CD14-positive monocyte (primary cell): ENCODE measurements at regions not wholly inside any gene's neighbourhood (a gene's known extent, or its start where the extent isn't known, plus 50 kb on each side); places are given as distances from the start of the nearest gene placed in this dataset.
"Not testable (repeated sequence)": the region's sequence is repeated elsewhere in the genome, so short reads cannot be mapped to it uniquely, and the experiment has no call there.

Experiments used
- DNase-seq, 3 donors: peaks; one replicate each; pipeline ENCODE4 v3.0.0-alpha.2; 2011 to 2022
- H2AFZ ChIP-seq: 2 replicates; pipeline ENCODE4 v1.6.0; 2012; ENCODE audit warnings: mild to moderate bottlenecking, low read depth, low read length, inconsistent platforms; ENCODE audit not compliant: insufficient read depth, poor library complexity, severe bottlenecking
- H3K27ac ChIP-seq, 2 donors: 1 replicate in 1 of 2; 2 replicates in 1 of 2; pipeline ENCODE4 v1.5.1; 2012 to 2013; ENCODE audit warnings: low read length in 2 of 2, control low read depth in 1 of 2, inconsistent platforms in 1 of 2, low read depth in 1 of 2, mild to moderate bottlenecking in 1 of 2
- H3K27me3 ChIP-seq, 2 donors: one replicate each; pipeline versions ENCODE4 v1.6.0 to v1.6.1; 2011 to 2013; ENCODE audit warnings: low read length in 2 of 2; ENCODE audit not compliant: control insufficient read depth in 2 of 2, insufficient read depth in 2 of 2
- H3K36me3 ChIP-seq, 2 donors: replicated peaks in 1 of 2; 1 replicate in 1 of 2; 2 replicates in 1 of 2; pipeline versions ENCODE4 v1.5.1 to v1.6.1; 2012 to 2013; ENCODE audit warnings: low read length in 2 of 2, control low read depth in 1 of 2, inconsistent platforms in 1 of 2, mild to moderate bottlenecking in 1 of 2; ENCODE audit not compliant: insufficient read depth in 2 of 2, control insufficient read depth in 1 of 2
- H3K4me1 ChIP-seq, 2 donors: 1 replicate in 1 of 2; 2 replicates in 1 of 2; pipeline versions ENCODE4 v1.5.1 to v1.6.1; 2012 to 2013; ENCODE audit warnings: low read length in 2 of 2, control low read depth in 1 of 2, inconsistent platforms in 1 of 2, mild to moderate bottlenecking in 1 of 2, moderate library complexity in 1 of 2; ENCODE audit not compliant: insufficient read depth in 2 of 2, control insufficient read depth in 1 of 2
- H3K4me2 ChIP-seq: replicated peaks from 2 replicates; pipeline ENCODE3; 2012; ENCODE audit warnings: low read length, moderate library complexity, mild to moderate bottlenecking; ENCODE audit not compliant: poor library complexity, severe bottlenecking; ENCODE audit errors: extremely low read depth
- H3K4me3 ChIP-seq, 3 experiments: fragments of 200-600 bp in 1 of 3; sonication (generic) in 1 of 3; replicated peaks in 1 of 3; 1 replicate in 2 of 3; 2 replicates in 1 of 3; pipeline ENCODE4 v1.5.1; 2011 to 2013; ENCODE audit warnings: low read length in 3 of 3, mild to moderate bottlenecking in 3 of 3, control low read depth in 2 of 3, low read depth in 2 of 3, inconsistent platforms in 1 of 3, moderate library complexity in 1 of 3
- H3K79me2 ChIP-seq: 2 replicates; pipeline ENCODE4 v1.6.0; 2012; ENCODE audit warnings: mild to moderate bottlenecking, control low read depth, inconsistent platforms, low read length, moderate library complexity; ENCODE audit not compliant: insufficient read depth
- H3K9ac ChIP-seq: 2 replicates; pipeline ENCODE4 v1.6.0; 2017; ENCODE audit warnings: low read length, mild to moderate bottlenecking; ENCODE audit not compliant: insufficient read depth, poor library complexity, severe bottlenecking
- H3K9me3 ChIP-seq, 2 donors: replicated peaks in 1 of 2; 1 replicate in 1 of 2; 2 replicates in 1 of 2; pipeline versions ENCODE4 v1.5.1 to v1.6.1; 2012 to 2013; ENCODE audit warnings: low read length in 2 of 2, control low read depth in 1 of 2; ENCODE audit not compliant: control insufficient read depth in 1 of 2, insufficient read depth in 1 of 2
- H4K20me1 ChIP-seq: 2 replicates; pipeline ENCODE4 v1.6.0; 2012; ENCODE audit warnings: mild to moderate bottlenecking, low read length, control low read depth, moderate library complexity; ENCODE audit not compliant: insufficient read depth
- H3K27ac Mint-ChIP-seq, 7 donors: one replicate each; pipeline ENCODE4 v1.8.0; 2020; ENCODE audit warnings: mild to moderate bottlenecking in 7 of 7, mixed read lengths in 7 of 7, moderate library complexity in 6 of 7, inconsistent platforms in 2 of 7
- H3K27me3 Mint-ChIP-seq, 3 donors: one replicate each; pipeline ENCODE4 v1.8.0; 2021 to 2022; ENCODE audit warnings: low read depth in 3 of 3, mild to moderate bottlenecking in 3 of 3, mixed read lengths in 3 of 3, moderate library complexity in 3 of 3, inconsistent platforms in 1 of 3
- H3K36me3 Mint-ChIP-seq, 2 donors: one replicate each; pipeline ENCODE4 v1.8.0; 2020; ENCODE audit warnings: mixed read lengths in 2 of 2, inconsistent platforms in 1 of 2, mild to moderate bottlenecking in 1 of 2
- H3K4me1 Mint-ChIP-seq: one replicate; pipeline ENCODE4 v1.8.0; 2020; ENCODE audit warnings: mild to moderate bottlenecking, mixed read lengths
- H3K4me3 Mint-ChIP-seq, 2 donors: one replicate each; pipeline ENCODE4 v1.8.0; 2020; ENCODE audit warnings: mild to moderate bottlenecking in 2 of 2, mixed read lengths in 2 of 2, moderate library complexity in 1 of 2
- H3K9me3 Mint-ChIP-seq, 7 donors: one replicate each; pipeline ENCODE4 v1.8.0; 2020 to 2022; ENCODE audit warnings: mixed read lengths in 7 of 7, mild to moderate bottlenecking in 6 of 7, moderate library complexity in 6 of 7, inconsistent platforms in 2 of 7
- CTCF ChIP-seq: fragments of 200-600 bp; IDR thresholded peaks from one replicate; pipeline ENCODE4 v1.8.0; 2022; ENCODE audit warnings: antibody characterized with exemption, mild to moderate bottlenecking
- WGBS: methylation state at CpG from one replicate; pipeline ENCODE4 v1.1.5; 2013; ENCODE audit warnings: missing lambda C conversion rate; ENCODE audit not compliant: insufficient coverage; 5-methylcytosine and 5-hydroxymethylcytosine counted together
- intact Hi-C, 2 donors: fragments of 100-400 bp; cut with micrococcal nuclease; formaldehyde crosslinking; loops; one replicate each; pipeline versions ENCODE4 v1.15.0 to v1.15.1; 2023

GRCh38 chr6:155629652-155630051 lies 174.0 kb upstream of the NOX3 start:
- Mint-ChIP-seq H3K4me1 (no peaks in the 10 kb centered on the region), H3K36me3 (no peaks in the 10 kb centered on the region), H3K27me3 (no peaks in the 10 kb centered on the region), H3K4me3 (no peak overlapping the region), H3K9me3 (peaks cover 16 to 36% (median 27%) of the 10 kb centered on the region in 7 donors), H3K27ac (no peak overlapping the region)
- TF ChIP-seq CTCF: no peak
- intact Hi-C loops: no loop called here
- Histone ChIP-seq H4K20me1 (no peaks in the 10 kb centered on the region), H3K36me3 (no peaks in the 10 kb centered on the region), H3K27ac (no peak overlapping the region), H3K9ac (no peak overlapping the region), H3K9me3 (peaks cover 12 to 20% of the 10 kb centered on the region in 2 donors), H3K27me3 (no peaks in the 10 kb centered on the region), H3K4me3 (no peak overlapping the region), H3K79me2 (no peaks in the 10 kb centered on the region), H3K4me2 (no peak overlapping the region), H3K4me1 (no peaks in the 10 kb centered on the region), H2AFZ (no peak overlapping the region)
- WGBS: 75% methylated on average over 4 of the region's 6 CpGs
- no peak for DNase-seq

- Mint-ChIP-seq H3K4me3 (no peak overlapping the region), H3K27ac (no peak overlapping the region), H3K36me3 (no peaks in the 10 kb centered on the region), H3K4me1 (no peaks in the 10 kb centered on the region), H3K27me3 (no peaks in the 10 kb centered on the region), H3K9me3 (peaks cover 19 to 38% (median 31%) of the 10 kb centered on the region in 7 donors)
- Histone ChIP-seq H3K4me2 (no peak overlapping the region), H3K4me1 (no peaks in the 10 kb centered on the region), H3K79me2 (no peaks in the 10 kb centered on the region), H3K27ac (no peak overlapping the region), H4K20me1 (no peaks in the 10 kb centered on the region), H3K9ac (no peak overlapping the region), H3K36me3 (no peaks in the 10 kb centered on the region), H3K9me3 (peaks cover 12 to 20% of the 10 kb centered on the region in 2 donors), H3K4me3 (no peak overlapping the region), H2AFZ (no peak overlapping the region), H3K27me3 (no peaks in the 10 kb centered on the region)
- 93% methylated on average over 7 of the region's 7 CpGs for WGBS
- no peak for DNase-seq
- no peak for TF ChIP-seq CTCF
- intact Hi-C loops: no loop called here
These were observed 172.7 kb upstream of the NOX3 start for GRCh38 chr6:155628306-155628705.

GRCh38 chr6:155627722-155628212 lies 172.1 kb upstream of the NOX3 start:
- H3K27ac ChIP-seq, DNase-seq, H3K4me1 ChIP-seq, H3K36me3 Mint-ChIP-seq, H4K20me1 ChIP-seq, H3K27me3 Mint-ChIP-seq, H3K36me3 ChIP-seq, H3K4me3 ChIP-seq, H3K27me3 ChIP-seq, H3K9ac ChIP-seq, H3K79me2 ChIP-seq, H3K4me3 Mint-ChIP-seq, H3K4me2 ChIP-seq, H2AFZ ChIP-seq, intact Hi-C loops, H3K4me1 Mint-ChIP-seq: not testable (repeated sequence)
- H3K9me3 ChIP-seq: peaks cover 12 to 15% of the 10 kb centered on the region in 2 donors
- 86% methylated on average over 2 of the region's 4 CpGs for WGBS
- peaks cover 19 to 38% (median 26%) of the 10 kb centered on the region in 7 donors for H3K9me3 Mint-ChIP-seq
- peak overlapping the region in 2 of 7 donors; percentile 26 to 60 for H3K27ac Mint-ChIP-seq
